ENCODE measurements at regions not wholly inside any gene's neighbourhood (a gene's known extent, or its start where the extent isn't known, plus 50 kb on each side); places are given as distances from the start of the nearest gene placed in this dataset.

DNA sequence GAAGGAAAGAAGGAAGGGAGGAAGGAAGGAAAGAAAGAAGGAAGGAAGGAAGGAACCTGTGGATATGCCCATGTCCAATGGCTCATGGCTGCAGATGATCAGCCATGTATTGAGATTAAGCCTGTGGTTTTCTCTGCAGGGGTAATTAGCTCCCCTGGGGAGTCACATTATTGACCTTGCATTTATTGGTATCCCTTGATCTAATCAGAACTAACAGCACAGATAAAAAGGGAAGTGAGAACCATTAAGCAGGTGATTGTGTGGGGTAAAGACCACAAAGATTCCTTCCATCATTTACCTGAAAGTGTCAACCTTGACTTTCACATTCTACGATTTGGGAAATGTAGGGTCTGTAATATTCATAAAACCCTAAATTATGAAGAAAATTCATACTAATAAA, 390.7 kb downstream of the BRINP2 start:
- DNase-seq (ENCODE audit: low spot score in 2 of 2): no peak
- ATAC-seq (replicated peaks; ENCODE audit: extremely low read depth, poor library complexity, severe bottlenecking): no peak
- Mint-ChIP-seq H3K27ac (ENCODE audit: low read depth) (no peak overlapping the region), H3K9me3 (peaks cover 33% of the 10 kb centered on the region), H3K4me3 (no peak overlapping the region), H3K27me3 (no peaks in the 10 kb centered on the region), H3K4me1 (no peaks in the 10 kb centered on the region), H3K36me3 (ENCODE audit: insufficient read depth) (no peaks in the 10 kb centered on the region)

DNA sequence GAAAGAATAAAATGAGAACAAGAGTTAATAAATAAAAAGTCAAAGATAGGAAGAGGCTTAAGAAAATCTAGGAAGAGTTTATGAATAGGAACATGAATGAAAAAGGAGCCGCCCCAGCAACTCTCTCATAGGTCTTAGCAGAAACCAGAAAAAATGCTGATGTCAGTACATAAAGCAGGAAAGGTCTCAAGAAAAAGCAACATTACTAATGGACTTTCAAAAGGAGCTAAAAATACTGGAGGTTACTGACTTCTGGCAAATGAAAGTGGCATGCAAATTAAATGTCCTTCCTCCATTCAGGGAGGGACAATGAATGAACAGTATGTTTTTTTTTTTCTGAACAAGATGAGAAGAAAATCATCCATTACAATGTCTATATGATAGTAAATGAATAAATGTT, 387.6 kb downstream of the BRINP2 start:
- Mint-ChIP-seq H3K4me3 (no peak overlapping the region), H3K27me3 (no peaks in the 10 kb centered on the region), H3K36me3 (ENCODE audit: insufficient read depth) (no peaks in the 10 kb centered on the region), H3K27ac (ENCODE audit: low read depth) (no peak overlapping the region), H3K4me1 (no peaks in the 10 kb centered on the region), H3K9me3 (peaks cover 45% of the 10 kb centered on the region)
- ATAC-seq (replicated peaks; ENCODE audit: extremely low read depth, poor library complexity, severe bottlenecking) (no peak), DNase-seq (ENCODE audit: low spot score in 2 of 2) (no peak)

DNA sequence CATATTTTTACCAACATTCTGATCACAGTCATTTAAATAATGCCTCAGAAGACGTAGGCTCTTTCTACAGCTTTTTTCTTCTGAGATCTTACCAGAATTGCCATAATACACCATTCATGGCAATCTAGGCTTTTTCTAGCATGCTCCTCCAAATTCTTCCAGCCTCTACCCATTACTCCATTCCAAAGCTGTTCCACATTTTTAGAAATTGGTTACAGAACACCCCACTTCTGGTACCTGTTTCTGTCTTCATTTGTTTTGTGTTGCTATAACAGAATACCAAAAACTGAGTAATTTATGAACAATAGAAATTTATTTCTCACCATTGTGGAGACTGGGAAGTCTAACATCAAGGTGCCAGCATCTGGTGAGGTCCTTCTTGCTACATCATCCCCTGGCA, 385.4 kb downstream of the BRINP2 start:
- H3K27me3 Mint-ChIP-seq: no peaks in the 10 kb centered on the region
- H3K36me3 Mint-ChIP-seq (ENCODE audit: insufficient read depth): no peaks in the 10 kb centered on the region
- H3K4me1 Mint-ChIP-seq: no peaks in the 10 kb centered on the region
- H3K27ac Mint-ChIP-seq (ENCODE audit: low read depth): no peak overlapping the region
- DNase-seq (ENCODE audit: low spot score in 2 of 2) (no peak), ATAC-seq (replicated peaks; ENCODE audit: extremely low read depth, poor library complexity, severe bottlenecking) (no peak)
- H3K4me3 Mint-ChIP-seq: no peak overlapping the region
- peaks cover 43% of the 10 kb centered on the region for H3K9me3 Mint-ChIP-seq

DNA sequence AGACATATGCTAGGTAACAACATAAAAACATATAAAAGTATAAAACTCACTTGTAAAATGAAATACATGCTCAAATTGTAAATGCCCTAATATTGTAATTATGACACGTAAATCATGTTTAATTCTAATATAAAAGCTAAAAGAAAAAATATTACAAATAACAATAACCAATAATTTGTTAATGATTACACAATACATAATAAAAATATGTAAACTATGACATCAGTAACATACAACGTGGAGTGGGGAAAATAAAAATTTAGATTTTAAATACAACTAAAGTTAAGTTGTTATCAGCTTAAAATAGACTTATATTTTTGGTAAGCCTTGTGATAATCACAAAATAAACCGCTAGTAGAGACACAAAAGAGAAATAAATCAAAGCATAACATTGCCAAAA, 376.4 kb downstream of the BRINP2 start:
- ATAC-seq (replicated peaks; ENCODE audit: extremely low read depth, poor library complexity, severe bottlenecking) (no peak), DNase-seq (ENCODE audit: low spot score in 2 of 2) (no peak)
- no peaks in the 10 kb centered on the region for H3K27me3 Mint-ChIP-seq
- H3K36me3 Mint-ChIP-seq (ENCODE audit: insufficient read depth): no peaks in the 10 kb centered on the region
- no peak overlapping the region for H3K4me3 Mint-ChIP-seq
- H3K27ac Mint-ChIP-seq (ENCODE audit: low read depth): no peak overlapping the region
- no peaks in the 10 kb centered on the region for H3K4me1 Mint-ChIP-seq
- peaks cover 13% of the 10 kb centered on the region for H3K9me3 Mint-ChIP-seq

DNA sequence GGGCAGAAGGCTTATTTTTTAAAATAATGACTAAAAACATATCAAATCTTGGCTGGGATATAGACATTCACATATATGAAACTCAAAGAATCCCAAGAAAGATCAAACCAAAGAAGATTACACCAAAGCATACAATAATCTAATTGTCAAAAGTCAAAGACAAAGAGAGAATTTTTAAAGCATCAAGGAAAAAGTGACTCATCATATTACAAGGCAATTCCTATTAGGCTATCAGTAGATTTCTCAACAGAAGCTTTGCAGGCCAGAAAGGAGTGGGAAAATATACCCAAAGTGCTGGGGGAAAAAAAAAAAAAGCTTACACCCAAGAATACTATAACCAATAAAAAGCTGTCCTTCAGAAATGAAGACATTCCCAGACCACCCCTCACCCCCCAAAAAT, 375.6 kb downstream of the BRINP2 start:
- no peak for DNase-seq (ENCODE audit: low spot score in 2 of 2)
- H3K27ac Mint-ChIP-seq (ENCODE audit: low read depth): no peak overlapping the region
- no peaks in the 10 kb centered on the region for H3K36me3 Mint-ChIP-seq (ENCODE audit: insufficient read depth)
- H3K4me1 Mint-ChIP-seq: no peaks in the 10 kb centered on the region
- H3K27me3 Mint-ChIP-seq: no peaks in the 10 kb centered on the region
- H3K9me3 Mint-ChIP-seq: peaks cover 10% of the 10 kb centered on the region
- H3K4me3 Mint-ChIP-seq: no peak overlapping the region
- no peak for ATAC-seq (replicated peaks; ENCODE audit: extremely low read depth, poor library complexity, severe bottlenecking)

DNA sequence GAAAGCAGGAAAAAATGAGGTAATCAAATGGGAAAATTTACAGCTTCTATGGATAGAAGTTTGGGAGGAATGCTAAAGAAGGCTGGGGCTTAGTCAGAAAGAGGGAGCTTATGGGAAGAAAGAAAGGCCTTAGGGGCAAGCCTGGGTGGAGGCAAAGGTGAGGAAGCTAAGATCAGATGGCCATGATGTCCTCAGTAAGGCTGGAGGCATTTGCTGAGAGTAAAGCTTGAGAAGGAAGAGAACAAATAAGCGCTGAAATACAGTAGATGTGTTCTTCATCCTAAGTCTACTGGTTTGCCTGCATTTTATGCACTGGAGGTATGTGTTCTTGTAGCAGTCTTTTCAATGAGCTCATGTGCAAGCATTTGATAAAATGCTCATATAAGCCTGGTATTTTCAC, 355.4 kb downstream of the BRINP2 start:
- Mint-ChIP-seq H3K4me1 (no peaks in the 10 kb centered on the region), H3K27me3 (no peaks in the 10 kb centered on the region), H3K4me3 (no peak overlapping the region), H3K9me3 (peaks cover 19% of the 10 kb centered on the region), H3K27ac (ENCODE audit: low read depth) (no peak overlapping the region), H3K36me3 (ENCODE audit: insufficient read depth) (no peaks in the 10 kb centered on the region)
- no peak for ATAC-seq (replicated peaks; ENCODE audit: extremely low read depth, poor library complexity, severe bottlenecking)
- no peak for DNase-seq (ENCODE audit: low spot score in 2 of 2)

DNA sequence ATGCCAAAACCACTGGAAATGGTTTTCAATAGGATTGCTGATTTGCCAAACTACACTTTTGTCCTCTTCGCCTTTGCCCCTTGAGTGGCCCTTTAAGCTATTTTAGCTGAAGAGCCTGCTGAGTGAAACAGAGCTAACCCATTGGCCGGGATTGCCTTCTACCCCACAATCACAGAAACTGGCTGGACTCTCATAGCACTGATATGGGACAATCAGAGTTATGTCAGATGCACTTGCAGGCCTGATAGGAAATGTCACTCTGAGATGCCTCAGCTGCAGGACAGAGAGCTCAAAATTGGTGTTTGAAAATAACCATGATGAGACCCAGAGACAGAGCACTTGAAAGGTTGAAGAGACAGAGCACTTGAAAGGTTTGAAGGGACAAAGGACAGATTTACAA, 354.4 kb downstream of the BRINP2 start:
- no peaks in the 10 kb centered on the region for H3K4me1 Mint-ChIP-seq
- H3K36me3 Mint-ChIP-seq (ENCODE audit: insufficient read depth): no peaks in the 10 kb centered on the region
- no peak for ATAC-seq (replicated peaks; ENCODE audit: extremely low read depth, poor library complexity, severe bottlenecking)
- no peak overlapping the region for H3K4me3 Mint-ChIP-seq
- DNase-seq (ENCODE audit: low spot score in 2 of 2): no peak
- no peak overlapping the region for H3K27ac Mint-ChIP-seq (ENCODE audit: low read depth)
- H3K9me3 Mint-ChIP-seq: peaks cover 26% of the 10 kb centered on the region
- H3K27me3 Mint-ChIP-seq: no peaks in the 10 kb centered on the region

DNA sequence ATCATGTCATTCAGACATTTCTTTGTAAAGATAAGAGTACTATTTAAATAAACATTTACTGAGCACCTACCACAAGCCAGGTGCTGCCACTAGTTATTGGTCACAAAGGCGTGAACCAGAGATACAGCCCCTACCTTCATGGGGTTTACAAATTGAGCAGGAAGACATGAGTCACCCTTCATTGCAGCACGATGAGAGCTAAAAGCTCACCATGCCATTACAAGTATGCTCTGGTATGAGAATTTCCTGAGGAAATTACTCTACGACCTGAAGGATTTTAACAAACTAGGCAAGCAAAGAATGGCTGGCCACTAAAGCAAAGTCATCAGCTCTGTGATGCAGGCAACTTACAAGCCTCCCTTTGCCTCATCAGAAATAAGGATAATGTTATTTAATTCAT, 346.8 kb downstream of the BRINP2 start:
- H3K4me3 Mint-ChIP-seq: no peak overlapping the region
- DNase-seq (ENCODE audit: low spot score in 2 of 2) (no peak), ATAC-seq (replicated peaks; ENCODE audit: extremely low read depth, poor library complexity, severe bottlenecking) (no peak)
- no peak overlapping the region for H3K27ac Mint-ChIP-seq (ENCODE audit: low read depth)
- H3K27me3 Mint-ChIP-seq: no peaks in the 10 kb centered on the region
- H3K36me3 Mint-ChIP-seq (ENCODE audit: insufficient read depth): no peaks in the 10 kb centered on the region
- H3K9me3 Mint-ChIP-seq: peaks cover 16% of the 10 kb centered on the region
- no peaks in the 10 kb centered on the region for H3K4me1 Mint-ChIP-seq

DNA sequence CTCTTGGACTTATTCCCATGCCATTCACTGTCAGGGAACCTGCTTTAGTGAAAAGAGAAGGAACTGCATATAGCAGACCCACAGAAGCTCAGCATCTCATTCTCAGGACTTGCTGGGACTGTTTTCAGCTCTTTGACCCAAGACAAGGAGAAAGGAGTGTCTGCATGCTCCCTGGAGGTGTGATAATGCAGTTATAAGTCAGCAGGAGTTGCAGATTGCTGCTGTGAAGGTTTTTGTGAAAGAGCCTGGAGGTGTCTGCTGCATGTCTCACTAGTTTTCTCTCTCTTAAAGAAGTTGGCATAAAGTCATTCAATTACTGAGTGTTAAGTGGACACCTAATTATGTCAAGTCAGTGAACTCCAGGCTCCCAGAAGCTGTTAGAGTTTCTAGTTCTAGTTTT, 343.4 kb downstream of the BRINP2 start:
- no peaks in the 10 kb centered on the region for H3K4me1 Mint-ChIP-seq
- no peak overlapping the region for H3K27ac Mint-ChIP-seq (ENCODE audit: low read depth)
- H3K9me3 Mint-ChIP-seq: no peaks in the 10 kb centered on the region
- H3K27me3 Mint-ChIP-seq: no peaks in the 10 kb centered on the region
- no peaks in the 10 kb centered on the region for H3K36me3 Mint-ChIP-seq (ENCODE audit: insufficient read depth)
- ATAC-seq (replicated peaks; ENCODE audit: extremely low read depth, poor library complexity, severe bottlenecking): no peak
- H3K4me3 Mint-ChIP-seq: no peak overlapping the region
- DNase-seq (ENCODE audit: low spot score in 2 of 2): no peak

DNA sequence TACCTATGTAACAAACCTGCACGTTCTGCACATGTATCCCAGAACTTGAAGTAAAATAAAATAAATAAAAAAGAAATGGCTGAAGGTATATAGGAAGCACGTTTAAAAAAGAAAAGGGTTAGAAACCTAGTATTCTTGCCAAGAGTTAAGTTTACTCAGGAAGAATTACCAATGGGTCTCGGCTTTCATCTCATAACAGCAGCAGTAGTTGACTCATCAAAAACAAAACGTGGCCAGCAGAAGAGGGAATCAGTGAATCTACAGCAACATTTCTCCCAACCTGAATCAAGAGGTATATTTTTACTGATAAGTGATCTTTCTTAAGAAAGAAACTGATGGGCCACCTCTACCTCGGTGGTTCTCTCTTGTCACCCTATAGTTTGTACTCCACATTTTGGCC, 340.3 kb downstream of the BRINP2 start:
- ATAC-seq (replicated peaks; ENCODE audit: extremely low read depth, poor library complexity, severe bottlenecking): no peak

DNA sequence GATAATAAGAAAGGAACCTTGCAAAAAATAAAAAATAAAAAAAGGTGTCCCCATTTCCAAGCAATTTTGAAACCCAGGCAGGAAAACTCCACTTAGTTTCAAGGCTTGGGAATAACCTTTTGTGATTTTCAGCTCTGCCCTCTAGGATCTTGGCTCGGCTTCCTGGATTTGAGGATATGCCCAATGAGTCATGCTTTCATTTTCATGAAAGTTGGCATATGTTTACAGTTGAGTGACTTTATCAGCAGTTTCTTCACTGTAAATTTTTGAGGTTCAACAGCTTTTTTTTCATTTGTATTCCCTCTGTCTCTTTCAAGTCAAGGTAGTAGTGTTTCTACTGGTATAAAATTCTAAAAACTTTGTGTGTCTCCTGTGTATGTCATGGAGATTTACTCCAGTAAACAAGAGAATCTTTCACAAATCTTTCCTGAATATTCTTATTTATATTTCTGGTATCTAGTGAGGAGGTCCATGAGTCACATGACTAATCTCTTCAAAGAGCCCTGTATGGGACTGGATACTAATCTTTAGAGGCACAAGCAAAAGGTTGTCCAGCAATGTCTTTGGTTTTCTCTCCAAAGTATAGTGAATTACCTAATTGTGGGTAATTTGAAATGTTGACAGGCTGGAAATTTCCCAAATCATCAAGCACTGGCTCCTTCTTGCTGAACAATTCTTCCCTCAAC, 335.3 kb downstream of the BRINP2 start:
- no peaks in the 10 kb centered on the region for H3K4me1 Mint-ChIP-seq
- no peaks in the 10 kb centered on the region for H3K27me3 Mint-ChIP-seq
- no peak overlapping the region for H3K4me3 Mint-ChIP-seq
- ATAC-seq (replicated peaks; ENCODE audit: extremely low read depth, poor library complexity, severe bottlenecking): no peak
- no peak overlapping the region for H3K27ac Mint-ChIP-seq (ENCODE audit: low read depth)
- DNase-seq (ENCODE audit: low spot score in 2 of 2): no peak
- no peaks in the 10 kb centered on the region for H3K36me3 Mint-ChIP-seq (ENCODE audit: insufficient read depth)
- H3K9me3 Mint-ChIP-seq: peaks cover 11% of the 10 kb centered on the region

More for the DNA sequence above, 340.3 kb downstream of the BRINP2 start:
- no peaks in the 10 kb centered on the region for H3K36me3 Mint-ChIP-seq (ENCODE audit: insufficient read depth)
- no peak for DNase-seq (ENCODE audit: low spot score in 2 of 2)
- H3K9me3 Mint-ChIP-seq: no peaks in the 10 kb centered on the region
- no peak overlapping the region for H3K27ac Mint-ChIP-seq (ENCODE audit: low read depth)
- H3K4me1 Mint-ChIP-seq: no peaks in the 10 kb centered on the region
- H3K27me3 Mint-ChIP-seq: no peaks in the 10 kb centered on the region
- H3K4me3 Mint-ChIP-seq: no peak overlapping the region

DNA sequence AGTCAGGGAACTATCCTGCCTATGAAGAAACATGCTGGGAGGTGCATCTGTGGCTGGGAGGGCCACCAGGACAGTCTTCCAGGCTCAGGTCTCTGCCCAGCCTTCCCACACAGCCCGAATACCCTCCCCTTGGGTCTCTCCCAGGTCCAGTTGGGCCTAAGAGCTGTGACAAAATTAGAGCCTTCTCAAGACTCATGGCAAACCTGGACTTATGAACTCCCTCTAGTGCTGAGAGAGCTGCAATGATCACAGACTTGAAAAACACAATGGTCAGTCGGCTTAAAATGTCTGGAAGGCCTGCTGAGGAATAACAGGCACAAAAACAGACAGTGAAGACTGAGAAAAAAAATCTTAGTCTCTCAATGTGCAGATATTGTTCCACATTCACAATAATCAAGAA, 325.1 kb downstream of the BRINP2 start:
- H3K27me3 Mint-ChIP-seq: no peaks in the 10 kb centered on the region
- no peak for ATAC-seq (replicated peaks; ENCODE audit: extremely low read depth, poor library complexity, severe bottlenecking)

DNA sequence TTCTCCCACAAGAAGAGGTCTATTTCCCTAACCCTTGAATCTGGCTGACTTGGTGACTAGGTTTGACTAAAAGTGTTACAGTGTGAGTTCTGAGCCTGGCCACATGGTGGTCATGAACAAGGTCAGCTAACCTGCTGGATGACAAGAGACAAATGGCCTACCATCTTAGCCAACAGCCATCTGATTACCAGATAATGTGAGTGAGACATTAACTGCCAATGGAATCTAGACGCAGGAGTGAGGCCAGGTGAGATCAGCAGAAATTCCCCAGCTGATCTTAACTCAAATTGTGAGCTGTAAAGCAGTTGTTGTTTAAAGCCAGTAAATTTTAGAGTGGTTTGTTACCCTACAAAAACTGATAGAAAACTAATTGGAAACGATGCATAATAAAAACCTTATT, 320.0 kb downstream of the BRINP2 start:
- no peak overlapping the region for H3K4me3 Mint-ChIP-seq
- peaks cover 17% of the 10 kb centered on the region for H3K9me3 Mint-ChIP-seq
- no peak overlapping the region for H3K27ac Mint-ChIP-seq (ENCODE audit: low read depth)
- no peaks in the 10 kb centered on the region for H3K4me1 Mint-ChIP-seq
- no peaks in the 10 kb centered on the region for H3K27me3 Mint-ChIP-seq
- DNase-seq (ENCODE audit: low spot score in 2 of 2): no peak
- no peak for ATAC-seq (replicated peaks; ENCODE audit: extremely low read depth, poor library complexity, severe bottlenecking)
- no peaks in the 10 kb centered on the region for H3K36me3 Mint-ChIP-seq (ENCODE audit: insufficient read depth)

More for the DNA sequence above, 325.1 kb downstream of the BRINP2 start:
- Mint-ChIP-seq H3K4me1 (no peaks in the 10 kb centered on the region), H3K36me3 (ENCODE audit: insufficient read depth) (no peaks in the 10 kb centered on the region), H3K4me3 (no peak overlapping the region), H3K27ac (ENCODE audit: low read depth) (no peak overlapping the region), H3K9me3 (peaks cover 6% of the 10 kb centered on the region)
- DNase-seq (ENCODE audit: low spot score in 2 of 2): no peak
